ENCODE measurements at regions not wholly inside any gene's neighbourhood (a gene's known extent, or its start where the extent isn't known, plus 50 kb on each side); places are given as distances from the start of the nearest gene placed in this dataset.

- CTCF ChIA-PET = no interaction called here
- no peak overlapping the region for H3K4me3 Mint-ChIP-seq (ENCODE audit: unreplicated experiment)
- Histone ChIP-seq H3K27me3 (replicated peaks; ENCODE audit: control insufficient read depth, insufficient read depth, low read length) (no peaks in the 10 kb centered on the region), H3K4me1 (peaks cover 47% of the 10 kb centered on the region), H3K9me3 (no peaks in the 10 kb centered on the region; the same call in 1 of the 2 replicates), H3K4me3 (ENCODE audit: low read depth, low read length) (no peak overlapping the region), H3K36me3 (ENCODE audit: control insufficient read depth, insufficient read depth, low read length) (no peaks in the 10 kb centered on the region)
- POLR2A ChIA-PET = no interaction called here
- DNase-seq = peak in 1 of 2 experiments; percentile 9
- H3K4me1 Mint-ChIP-seq (ENCODE audit: low read depth, unreplicated experiment) = peaks cover 23% of the 10 kb centered on the region
- H3K27me3 Mint-ChIP-seq (ENCODE audit: insufficient read depth, unreplicated experiment) = no peaks in the 10 kb centered on the region
- H3K27ac Mint-ChIP-seq (ENCODE audit: unreplicated experiment) = no peak overlapping the region
- H3K9me3 Mint-ChIP-seq (ENCODE audit: unreplicated experiment) = no peaks in the 10 kb centered on the region
- intact Hi-C loops (cut with micrococcal nuclease; ENCODE audit: unreplicated experiment) = no loop called here
- no peaks in the 10 kb centered on the region for H3K36me3 Mint-ChIP-seq (ENCODE audit: insufficient read depth, unreplicated experiment)
- BruUV-seq (replicated peaks) = no TSS peak
- no peak for TF ChIP-seq CTCF (IDR thresholded peaks at IDR 0.05; ENCODE audit: insufficient read depth in 1 of 2, low read depth in 1 of 2, low read length in 1 of 2, severe bottlenecking in 1 of 2, unreplicated experiment in 1 of 2)
These were observed 124.2 kb downstream of the ASB7 start for GRCh38 chr15:100726421-100727190.

GRCh38 chr15:100727291-100727851 is 125.0 kb downstream of the ASB7 start:
- Histone ChIP-seq H3K4me3 (ENCODE audit: low read depth, low read length) (no peak overlapping the region), H3K4me1 (peaks cover 46% of the 10 kb centered on the region), H3K9me3 (no peaks in the 10 kb centered on the region; the same call in 1 of the 2 replicates), H3K27me3 (replicated peaks; ENCODE audit: control insufficient read depth, insufficient read depth, low read length) (no peaks in the 10 kb centered on the region), H3K36me3 (ENCODE audit: control insufficient read depth, insufficient read depth, low read length) (no peaks in the 10 kb centered on the region)
- peak in 1 of 2 experiments; percentile 16 for DNase-seq
- ChIA-PET POLR2A (no interaction called here), CTCF (no interaction called here)
- no peaks in the 10 kb centered on the region for H3K9me3 Mint-ChIP-seq (ENCODE audit: unreplicated experiment)
- no peak overlapping the region for H3K4me3 Mint-ChIP-seq (ENCODE audit: unreplicated experiment)
- intact Hi-C loops (cut with micrococcal nuclease; ENCODE audit: unreplicated experiment) = no loop called here
- no peak for TF ChIP-seq CTCF (IDR thresholded peaks at IDR 0.05; ENCODE audit: insufficient read depth in 1 of 2, low read depth in 1 of 2, low read length in 1 of 2, severe bottlenecking in 1 of 2, unreplicated experiment in 1 of 2)
- H3K27me3 Mint-ChIP-seq (ENCODE audit: insufficient read depth, unreplicated experiment) = no peaks in the 10 kb centered on the region
- H3K36me3 Mint-ChIP-seq (ENCODE audit: insufficient read depth, unreplicated experiment) = peaks cover 3% of the 10 kb centered on the region
- H3K4me1 Mint-ChIP-seq (ENCODE audit: low read depth, unreplicated experiment) = peaks cover 26% of the 10 kb centered on the region
- peak overlapping the region; percentile 45 for H3K27ac Mint-ChIP-seq (ENCODE audit: unreplicated experiment)
- no TSS peak for BruUV-seq (replicated peaks)

- no peaks in the 10 kb centered on the region for H3K27me3 ChIP-seq (replicated peaks; ENCODE audit: control insufficient read depth, insufficient read depth, low read length)
- peak in 1 of 2 experiments; percentile 14 for DNase-seq
- CTCF ChIA-PET = no interaction called here
These were observed 126.2 kb downstream of the ASB7 start for GRCh38 chr15:100728371-100729201.

More at GRCh38 chr15:100728371-100729201, 126.2 kb downstream of the ASB7 start:
- H3K9me3 Mint-ChIP-seq (ENCODE audit: unreplicated experiment) = peaks cover under 1% of the 10 kb centered on the region
- no peaks in the 10 kb centered on the region; the same call in 1 of the 2 replicates for H3K9me3 ChIP-seq
- H3K4me3 Mint-ChIP-seq (ENCODE audit: unreplicated experiment) = no peak overlapping the region
- H3K36me3 Mint-ChIP-seq (ENCODE audit: insufficient read depth, unreplicated experiment) = peaks cover 5% of the 10 kb centered on the region
- H3K27ac Mint-ChIP-seq (ENCODE audit: unreplicated experiment) = peak overlapping the region; percentile 45
- TF ChIP-seq CTCF (IDR thresholded peaks at IDR 0.05; ENCODE audit: insufficient read depth in 1 of 2, low read depth in 1 of 2, low read length in 1 of 2, severe bottlenecking in 1 of 2, unreplicated experiment in 1 of 2) = no peak
- H3K4me1 Mint-ChIP-seq (ENCODE audit: low read depth, unreplicated experiment) = peaks cover 26% of the 10 kb centered on the region
- H3K36me3 ChIP-seq (ENCODE audit: control insufficient read depth, insufficient read depth, low read length) = no peaks in the 10 kb centered on the region
- BruUV-seq (replicated peaks) = no TSS peak
- peaks cover 46% of the 10 kb centered on the region for H3K4me1 ChIP-seq
- H3K27me3 Mint-ChIP-seq (ENCODE audit: insufficient read depth, unreplicated experiment) = no peaks in the 10 kb centered on the region
- no peak overlapping the region for H3K4me3 ChIP-seq (ENCODE audit: low read depth, low read length)
- intact Hi-C loops (cut with micrococcal nuclease; ENCODE audit: unreplicated experiment) = no loop called here
- POLR2A ChIA-PET = no interaction called here
